Brain microvascular endothelial cell (primary cell): ENCODE measurements at regions not wholly inside any gene's neighbourhood (a gene's known extent, or its start where the extent isn't known, plus 50 kb on each side); places are given as distances from the start of the nearest gene placed in this dataset.
A peak's percentile ranks its signal among the peaks of the same experiment; 100 is the strongest.

Experiments
- DNase-seq: peaks from one replicate; pipeline ENCODE4 v3.0.0-alpha.2; 2020
- H3K27ac ChIP-seq: fragments of 250-450 bp; sonication (Bioruptor Pico); 2 replicates; pipeline ENCODE4 v1.5.1; 2020; ENCODE audit warnings: mild to moderate bottlenecking, moderate library complexity
- H3K27me3 ChIP-seq: fragments of 250-450 bp; sonication (Bioruptor Pico); replicated peaks from 2 replicates; pipeline ENCODE4 v1.5.1; 2020; ENCODE audit warnings: mild to moderate bottlenecking
- H3K36me3 ChIP-seq: fragments of 250-450 bp; sonication (Bioruptor Pico); replicated peaks from 2 replicates; pipeline ENCODE4 v1.5.1; 2020; ENCODE audit warnings: mild to moderate bottlenecking
- H3K4me3 ChIP-seq: 2 replicates; pipeline ENCODE4 v1.5.1; 2011; ENCODE audit warnings: low read depth, mild to moderate bottlenecking, control low read depth, low read length, moderate library complexity
- CTCF ChIP-seq: IDR thresholded peaks from 2 replicates; pipeline ENCODE4 v1.5.1; 2011; ENCODE audit warnings: low read depth, mild to moderate bottlenecking, moderate library complexity, low read length, control low read depth, inconsistent platforms; ENCODE audit errors: missing control alignments
- in situ Hi-C: cut with HindIII; loops from 2 replicates; pipeline ENCODE4 v1.10.0; 2017; ENCODE audit warnings: low sequenced_read_pairs, low pct_ligation_motif_present

GRCh38 chr3:117893638-117894037 lies 1141.0 kb downstream of the IGSF11 start:
- DNase-seq, result no peak
- H3K27ac ChIP-seq, result no peak overlapping the region
- in situ Hi-C loops, result no loop called here
- H3K36me3 ChIP-seq, result no peaks in the 10 kb centered on the region
- H3K27me3 ChIP-seq, result no peaks in the 10 kb centered on the region
- H3K4me3 ChIP-seq, result no peak overlapping the region
- no peak for TF ChIP-seq CTCF

- H3K27me3 ChIP-seq, result no peaks in the 10 kb centered on the region
- TF ChIP-seq CTCF, result peak; percentile 49
- no peak for DNase-seq
- H3K4me3 ChIP-seq, result no peak overlapping the region
- H3K36me3 ChIP-seq, result no peaks in the 10 kb centered on the region
- in situ Hi-C loops, result no loop called here
- H3K27ac ChIP-seq, result no peak overlapping the region
Measured at GRCh38 chr3:117898722-117899522, 1135.7 kb downstream of the IGSF11 start.

DNA sequence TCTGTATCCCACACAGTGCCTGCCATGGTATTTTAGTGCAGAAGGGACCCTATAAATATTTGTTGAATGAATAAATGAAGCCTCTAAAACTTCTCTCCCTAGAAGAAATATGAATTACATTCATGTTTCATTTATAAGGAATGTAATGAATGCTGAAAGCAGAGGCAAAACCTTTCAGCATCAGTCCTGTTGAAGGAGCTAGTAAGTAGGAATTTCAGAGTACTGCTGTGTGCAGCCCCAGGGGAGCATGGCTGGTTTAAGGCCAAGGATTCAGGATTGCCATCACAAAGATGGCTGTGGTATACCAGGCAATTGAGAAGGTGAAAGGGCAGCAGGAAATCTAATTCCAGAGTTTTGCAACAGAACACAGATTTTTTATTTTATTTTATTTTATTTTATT lies 1131.4 kb downstream of the IGSF11 start:
- Histone ChIP-seq H3K4me3 (no peak overlapping the region), H3K27ac (no peak overlapping the region), H3K36me3 (no peaks in the 10 kb centered on the region), H3K27me3 (no peaks in the 10 kb centered on the region)
- in situ Hi-C loops, result no loop called here
- no peak for TF ChIP-seq CTCF
- DNase-seq, result peak; percentile 4

- no peak for TF ChIP-seq CTCF
- no peak for DNase-seq
- in situ Hi-C loops, result no loop called here
- Histone ChIP-seq H3K27me3 (no peaks in the 10 kb centered on the region), H3K4me3 (no peak overlapping the region), H3K36me3 (no peaks in the 10 kb centered on the region), H3K27ac (no peak overlapping the region)
Measured at GRCh38 chr3:117910820-117911521, 1123.7 kb downstream of the IGSF11 start.

DNA sequence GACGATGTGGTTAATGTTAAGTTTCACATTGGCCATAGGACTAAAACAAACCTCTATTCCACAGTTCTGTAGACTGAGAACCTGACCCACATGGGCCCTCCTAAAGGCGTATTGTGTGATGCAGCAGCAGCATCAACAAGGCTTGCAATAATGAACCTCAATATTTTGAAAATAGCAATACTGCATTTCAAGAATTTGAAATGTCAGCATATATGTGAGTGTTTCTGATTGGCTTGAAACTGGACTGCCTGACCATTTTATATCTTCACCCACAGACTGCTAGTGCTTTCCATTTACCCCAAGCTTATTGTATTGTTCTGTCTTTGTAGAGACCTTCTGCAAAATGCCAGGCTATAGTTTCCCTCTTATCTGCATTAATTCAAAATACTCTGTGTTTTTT lies 1122.3 kb downstream of the IGSF11 start:
- DNase-seq, result no peak
- Histone ChIP-seq H3K27me3 (no peaks in the 10 kb centered on the region), H3K27ac (no peak overlapping the region), H3K36me3 (no peaks in the 10 kb centered on the region), H3K4me3 (no peak overlapping the region)
- in situ Hi-C loops, result no loop called here
- no peak for TF ChIP-seq CTCF
